GM13977 (cell line): ENCODE measurements at regions not wholly inside any gene's neighbourhood (a gene's known extent, or its start where the extent isn't known, plus 50 kb on each side); places are given as distances from the start of the nearest gene placed in this dataset.

Source experiments
- DNase-seq: peaks from one replicate; pipeline ENCODE4 v3.0.0; 2012; ENCODE audit warnings: low spot score
- in situ Hi-C: fragments of 300-500 bp; cut with MboI; formaldehyde crosslinking; loops from one replicate; pipeline ENCODE4 v1.12.0; 2022; ENCODE audit warnings: low sequenced_read_pairs, low pct_unique_long_range_greater_than_20kb, mixed read lengths, inconsistent platforms; ENCODE audit not compliant: unreplicated experiment
- TF ChIP-seq, protein P1 (sequence below): IDR thresholded peaks from 2 replicates; pipeline ENCODE4 v1.5.1; 2012; ENCODE audit warnings: mild to moderate bottlenecking, control low read depth; ENCODE audit not compliant: insufficient read depth; ENCODE audit errors: extremely low read depth, missing control alignments

DNA sequence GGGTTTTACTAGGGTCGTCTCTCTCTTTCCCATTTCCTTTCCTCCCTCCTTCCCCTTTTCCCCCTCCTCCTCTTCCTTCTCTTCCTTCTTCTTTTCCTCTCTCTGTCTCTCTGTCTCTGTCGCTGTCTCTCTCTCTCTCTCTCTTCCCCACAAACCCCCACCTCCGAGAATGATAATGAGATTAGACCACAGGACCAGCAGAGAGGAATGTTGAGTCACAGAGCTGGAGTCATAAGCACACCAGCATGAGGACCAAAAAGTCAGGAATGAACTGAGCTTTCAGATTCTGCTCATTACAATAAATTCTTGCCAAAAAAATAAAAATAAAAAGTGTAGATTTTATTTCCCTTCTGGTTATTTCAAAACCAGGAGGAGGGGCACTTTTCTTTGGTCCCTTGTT lies 377.4 kb downstream of the LTN1 start:
- in situ Hi-C loops, result no loop called here
- DNase-seq, result no peak
- TF ChIP-seq, protein P1, sequence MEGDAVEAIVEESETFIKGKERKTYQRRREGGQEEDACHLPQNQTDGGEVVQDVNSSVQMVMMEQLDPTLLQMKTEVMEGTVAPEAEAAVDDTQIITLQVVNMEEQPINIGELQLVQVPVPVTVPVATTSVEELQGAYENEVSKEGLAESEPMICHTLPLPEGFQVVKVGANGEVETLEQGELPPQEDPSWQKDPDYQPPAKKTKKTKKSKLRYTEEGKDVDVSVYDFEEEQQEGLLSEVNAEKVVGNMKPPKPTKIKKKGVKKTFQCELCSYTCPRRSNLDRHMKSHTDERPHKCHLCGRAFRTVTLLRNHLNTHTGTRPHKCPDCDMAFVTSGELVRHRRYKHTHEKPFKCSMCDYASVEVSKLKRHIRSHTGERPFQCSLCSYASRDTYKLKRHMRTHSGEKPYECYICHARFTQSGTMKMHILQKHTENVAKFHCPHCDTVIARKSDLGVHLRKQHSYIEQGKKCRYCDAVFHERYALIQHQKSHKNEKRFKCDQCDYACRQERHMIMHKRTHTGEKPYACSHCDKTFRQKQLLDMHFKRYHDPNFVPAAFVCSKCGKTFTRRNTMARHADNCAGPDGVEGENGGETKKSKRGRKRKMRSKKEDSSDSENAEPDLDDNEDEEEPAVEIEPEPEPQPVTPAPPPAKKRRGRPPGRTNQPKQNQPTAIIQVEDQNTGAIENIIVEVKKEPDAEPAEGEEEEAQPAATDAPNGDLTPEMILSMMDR, result no peak

DNA sequence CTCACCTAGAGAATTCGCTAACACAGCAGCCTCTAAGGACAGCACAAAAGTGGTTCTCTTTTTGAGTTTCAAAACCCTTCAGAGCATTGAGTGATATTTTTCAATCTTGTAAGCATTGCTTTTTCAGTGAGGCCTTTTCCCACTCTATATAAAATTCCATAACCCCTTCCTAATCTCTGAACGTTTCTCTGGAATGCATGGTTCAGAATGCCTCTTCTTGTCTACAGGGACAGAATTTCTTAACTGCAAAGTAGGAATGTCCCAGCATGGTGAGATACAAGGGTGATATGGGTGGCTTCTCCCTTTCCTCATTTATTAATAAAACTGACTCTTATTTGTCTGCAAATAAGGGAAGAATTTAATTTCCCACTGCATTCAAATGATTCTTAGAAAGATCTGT lies 377.9 kb downstream of the LTN1 start:
- TF ChIP-seq, protein P1, result no peak
- in situ Hi-C loops, result no loop called here
- DNase-seq, result no peak

DNA sequence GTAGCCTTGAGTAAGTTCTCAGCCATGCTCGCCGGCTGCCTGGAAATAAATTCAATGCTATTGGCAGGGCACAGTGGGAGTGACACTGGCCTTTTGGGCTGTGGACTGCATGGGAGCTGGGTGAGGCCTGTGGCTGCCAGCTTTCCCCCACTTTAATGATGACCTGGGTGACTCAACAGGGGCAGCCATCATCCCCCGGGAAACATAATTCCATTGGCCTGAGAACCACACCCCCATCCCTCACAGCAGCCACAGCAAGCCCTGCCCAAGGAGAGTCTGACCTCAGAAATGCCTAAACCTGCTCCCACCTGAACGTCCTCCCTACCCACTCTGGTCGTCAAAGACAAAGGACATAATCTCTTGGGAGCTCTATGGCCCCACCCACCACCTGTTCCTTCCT lies 384.0 kb downstream of the LTN1 start:
- no peak for DNase-seq
- in situ Hi-C loops, result no loop called here
- TF ChIP-seq, protein P1, result no peak

DNA sequence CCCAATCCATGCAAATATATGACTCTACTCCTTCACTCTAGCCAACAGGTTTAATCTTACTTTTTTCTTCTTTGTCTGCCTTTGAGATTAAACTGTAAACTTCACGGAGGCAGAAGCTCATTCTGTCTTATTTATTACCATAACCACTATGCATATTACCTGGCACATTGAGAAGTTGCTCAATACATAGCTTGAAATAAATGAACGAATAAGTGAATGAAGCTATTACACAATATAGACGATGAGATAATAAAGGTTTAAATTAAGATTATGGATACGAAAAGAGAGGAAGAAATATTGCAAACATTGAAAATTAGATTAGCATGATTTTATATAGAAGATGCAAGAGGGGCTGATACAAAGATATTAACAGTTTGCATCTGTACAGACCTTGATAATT lies 385.1 kb downstream of the LTN1 start:
- TF ChIP-seq, protein P1, result no peak
- in situ Hi-C loops, result no loop called here
- no peak for DNase-seq

DNA sequence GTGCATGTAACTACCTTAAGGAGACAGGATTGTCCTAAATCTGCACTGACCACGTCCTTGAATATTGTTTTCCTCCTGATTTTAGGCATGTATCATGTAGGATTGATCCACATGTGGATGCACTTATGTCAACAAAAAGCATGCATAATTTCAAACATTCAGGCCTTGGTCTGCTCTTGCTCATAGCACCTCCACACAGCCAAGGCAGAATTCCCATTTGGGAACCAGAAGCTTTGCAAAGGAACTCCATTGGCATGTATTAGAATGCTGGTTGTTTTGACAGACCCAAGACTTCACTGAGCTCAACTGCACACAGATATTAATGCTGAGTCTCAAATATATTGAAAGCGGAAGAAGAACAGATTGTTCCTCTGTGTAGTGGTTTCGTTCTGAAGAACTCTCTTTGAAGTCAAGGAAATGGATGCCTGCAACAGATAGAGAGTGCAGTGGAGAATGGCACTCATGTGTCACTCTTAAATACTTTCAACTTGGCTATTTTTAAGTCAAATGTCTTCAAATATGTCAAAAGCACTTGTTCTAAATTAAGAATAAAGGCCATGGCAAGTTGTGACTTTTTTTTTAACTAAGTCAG lies 387.6 kb downstream of the LTN1 start:
- TF ChIP-seq, protein P1, result no peak
- DNase-seq, result no peak
- in situ Hi-C loops, result no loop called here

DNA sequence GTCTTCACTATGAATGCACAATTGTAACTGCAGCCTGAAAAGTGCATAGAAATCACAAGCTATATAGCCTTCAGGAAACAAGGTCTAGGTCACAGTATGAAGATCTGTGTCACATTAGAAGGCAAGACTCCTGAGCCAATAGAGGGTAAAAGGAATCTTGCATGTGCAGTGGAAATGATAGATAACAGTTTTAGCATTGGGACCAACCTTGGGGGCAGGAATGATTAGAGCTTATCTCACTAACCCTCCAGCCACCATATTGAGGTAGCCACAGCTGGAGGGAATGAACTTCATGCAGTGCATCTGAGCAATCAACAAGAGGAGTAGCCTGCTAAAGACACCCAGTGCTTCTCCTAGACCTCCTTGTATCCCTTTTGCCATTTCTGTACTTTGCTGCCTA lies 390.1 kb downstream of the LTN1 start:
- TF ChIP-seq, protein P1, result no peak
- DNase-seq, result no peak
- in situ Hi-C loops, result no loop called here

DNA sequence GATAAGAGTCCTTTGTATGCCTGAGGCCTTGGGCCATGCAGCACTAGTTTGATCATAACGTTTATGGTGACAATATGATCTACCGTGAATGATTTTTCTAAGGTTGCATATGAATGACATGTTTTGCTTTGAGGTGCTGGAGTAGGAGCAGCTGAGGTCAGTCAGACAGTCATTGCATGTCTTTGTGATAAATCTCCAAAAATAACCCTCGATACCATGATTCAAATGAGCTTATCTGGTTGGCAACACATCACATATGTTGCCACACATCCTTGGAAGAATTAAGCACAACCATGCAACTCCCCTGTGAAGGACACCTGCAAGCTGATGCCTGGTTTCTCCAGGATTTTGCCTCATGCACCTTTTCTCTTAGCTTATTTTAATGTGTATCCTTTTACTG lies 394.5 kb downstream of the LTN1 start:
- TF ChIP-seq, protein P1, result no peak
- no peak for DNase-seq
- in situ Hi-C loops, result no loop called here
